Stimulated activated CD4-positive, alpha-beta T cell treated with anti-CD3 and anti-CD28 coated beads, Interleukin-1b, Interleukin-23, amount 100 ng/mL, for 24 hours (primary cell): ENCODE measurements at regions not wholly inside any gene's neighbourhood (a gene's known extent, or its start where the extent isn't known, plus 50 kb on each side); places are given as distances from the start of the nearest gene placed in this dataset.

ENCODE experiments used
- DNase-seq, 4 experiments: peaks; one replicate each; pipeline ENCODE4 v3.0.0-alpha.2; 2020; ENCODE audit warnings: low read depth in 4 of 4, low spot score in 1 of 4

DNA sequence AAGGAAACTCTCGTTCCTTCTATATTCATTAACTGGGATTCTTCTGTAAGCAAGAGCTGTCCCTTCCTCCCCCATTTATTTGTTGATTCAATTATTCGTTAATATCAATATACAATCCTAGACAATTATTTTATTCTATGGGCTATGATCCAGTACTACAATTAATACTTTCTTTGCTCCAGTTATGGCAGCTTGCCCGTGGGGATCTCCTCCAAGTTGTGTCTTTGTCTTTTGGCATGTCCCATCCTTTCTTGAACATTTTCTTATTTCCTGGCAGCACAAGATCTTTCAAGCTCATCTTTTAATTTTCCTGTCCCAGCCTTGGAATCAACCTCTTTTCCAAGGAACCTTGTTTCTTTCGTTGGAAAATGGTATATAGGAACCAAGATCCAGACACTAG lies 249.3 kb downstream of the GAS1 start:
- no peak for DNase-seq

DNA sequence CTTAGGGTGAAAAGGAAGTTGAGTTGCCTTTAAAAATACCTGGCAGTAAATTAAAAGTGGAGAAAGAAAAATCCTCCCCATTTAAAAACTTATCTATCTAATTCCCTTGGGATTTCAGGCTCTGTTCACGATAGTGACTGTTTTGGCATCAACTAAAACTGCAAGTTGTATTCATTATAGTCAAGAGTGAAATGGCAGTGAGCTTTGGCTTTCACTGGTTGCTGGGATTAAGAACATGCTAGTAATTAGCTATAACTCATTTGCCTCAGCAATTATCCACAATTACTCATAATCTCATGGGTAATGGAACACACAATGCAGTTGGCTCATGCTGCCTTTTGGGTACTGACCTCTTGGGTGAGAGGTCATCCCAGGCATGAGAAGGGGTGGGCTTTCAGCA lies 250.1 kb downstream of the GAS1 start:
- no peak for DNase-seq

DNA sequence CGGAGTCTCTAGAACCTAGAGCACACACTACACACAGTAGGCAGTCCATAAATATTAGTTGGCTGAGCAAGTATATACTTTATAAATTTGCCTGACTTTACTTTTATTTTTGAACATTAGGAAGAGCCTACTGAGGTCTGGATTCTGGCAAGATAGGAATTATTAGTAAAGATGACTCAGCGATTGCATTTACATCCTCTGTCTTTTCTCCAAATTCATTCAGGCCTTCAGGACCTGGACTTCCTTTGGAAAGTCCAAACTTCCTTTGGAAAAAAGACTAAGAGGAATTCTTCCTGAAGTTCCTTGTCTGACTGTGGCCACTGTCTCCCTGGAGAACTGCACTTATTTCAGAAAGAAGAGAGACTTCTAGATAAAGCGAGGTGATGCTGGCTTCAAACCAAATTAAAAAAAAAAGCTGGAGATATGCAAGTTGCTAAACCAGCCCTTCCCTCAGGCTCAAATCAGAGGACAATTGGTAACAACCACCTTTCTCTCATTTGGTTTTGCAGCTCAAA lies 251.3 kb downstream of the GAS1 start:
- DNase-seq: no peak

DNA sequence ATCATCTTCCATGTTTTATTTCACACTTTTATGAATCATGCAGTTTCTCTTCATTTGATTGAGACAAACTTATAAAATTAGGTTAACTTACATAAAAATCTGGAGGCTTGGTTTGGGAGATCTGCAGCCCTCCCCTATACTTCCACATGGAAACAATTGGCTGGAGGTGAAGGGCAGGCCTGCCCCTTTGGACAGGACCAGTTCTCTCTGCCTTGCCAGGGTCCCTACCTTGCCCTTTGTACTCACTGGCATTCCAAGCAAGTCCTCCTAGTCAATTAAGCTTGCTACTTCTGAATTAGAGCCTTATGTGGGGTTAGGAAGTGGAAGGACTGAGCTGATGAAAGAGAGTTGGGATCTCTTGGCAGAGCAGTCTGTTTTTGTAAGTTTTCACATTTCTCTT lies 257.3 kb downstream of the GAS1 start:
- DNase-seq: no peak

DNA sequence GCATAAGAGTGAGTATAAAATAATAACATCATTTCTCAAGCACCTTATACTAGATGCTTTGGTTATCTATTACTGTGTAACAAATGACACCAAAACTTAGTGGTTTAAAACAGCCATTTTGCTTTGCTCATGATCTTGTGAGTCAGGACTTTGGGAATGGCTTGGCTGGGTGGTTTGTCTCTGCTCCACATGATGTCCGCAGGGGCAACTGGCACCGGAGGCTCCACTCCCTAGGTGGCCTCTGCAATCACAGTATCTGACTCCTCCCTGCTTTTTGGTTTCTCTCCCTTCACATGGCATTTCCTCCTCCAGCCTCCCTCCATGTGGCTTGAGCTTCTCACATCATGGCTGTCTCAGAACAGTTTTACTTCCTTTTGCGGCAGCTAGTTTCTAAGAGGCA lies 259.5 kb downstream of the GAS1 start:
- DNase-seq: no peak

DNA sequence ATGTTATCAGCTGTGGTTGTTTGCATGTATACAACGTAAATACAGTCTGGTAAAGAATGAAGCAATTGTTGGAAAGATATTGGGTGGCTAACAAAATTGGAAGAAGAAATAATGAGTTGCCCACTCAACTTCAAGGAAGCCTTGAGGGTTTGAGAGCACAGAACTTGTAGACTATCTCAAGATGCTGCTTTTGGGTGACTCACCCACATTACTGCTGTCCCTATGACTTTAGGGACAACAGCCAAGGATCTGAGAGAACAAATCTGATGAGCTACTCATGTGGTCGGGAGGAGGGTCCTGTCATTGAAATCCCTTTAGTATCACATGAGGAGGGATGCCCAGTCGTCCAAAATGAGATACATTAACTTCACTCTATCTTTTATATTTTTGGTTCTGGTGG lies 261.8 kb downstream of the GAS1 start:
- DNase-seq: no peak

DNA sequence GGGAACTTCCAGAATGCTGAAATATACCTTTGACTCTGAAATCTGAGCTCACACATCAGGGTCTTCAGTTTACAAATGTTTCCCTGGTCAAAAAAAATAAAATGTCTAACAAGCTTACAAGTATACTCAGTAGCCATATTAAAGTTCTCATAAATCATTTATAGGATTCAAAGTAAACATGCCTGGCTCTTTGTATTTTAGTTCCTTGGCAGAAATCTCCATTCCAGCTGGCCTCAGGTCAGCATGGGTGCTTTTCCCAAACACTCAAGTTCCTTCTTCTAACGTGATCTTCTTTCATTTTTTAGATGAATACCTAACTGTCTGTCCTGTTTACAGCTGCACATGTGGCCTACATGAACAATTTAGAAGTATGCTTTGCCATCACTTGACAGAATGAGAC lies 263.2 kb downstream of the GAS1 start:
- no peak for DNase-seq

DNA sequence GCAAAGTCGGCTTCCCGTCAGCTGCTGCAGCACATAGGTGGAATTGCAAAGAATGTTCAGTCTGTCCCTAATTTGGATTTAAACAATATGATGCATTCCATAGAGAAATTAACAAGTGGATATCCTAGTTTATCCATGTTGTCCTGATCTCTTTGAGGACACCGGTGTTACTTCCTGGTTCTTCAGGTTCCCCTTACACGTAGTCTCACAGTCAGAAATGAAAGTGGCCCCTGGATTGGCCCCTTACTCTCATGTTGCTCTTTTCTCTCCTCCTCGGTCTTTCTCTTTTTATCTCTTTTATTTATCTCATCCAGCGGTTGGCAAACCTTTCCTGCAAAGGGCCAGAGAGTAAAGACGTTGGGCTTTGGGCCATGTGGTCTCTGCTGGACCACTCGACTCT lies 265.1 kb downstream of the GAS1 start:
- no peak for DNase-seq

DNA sequence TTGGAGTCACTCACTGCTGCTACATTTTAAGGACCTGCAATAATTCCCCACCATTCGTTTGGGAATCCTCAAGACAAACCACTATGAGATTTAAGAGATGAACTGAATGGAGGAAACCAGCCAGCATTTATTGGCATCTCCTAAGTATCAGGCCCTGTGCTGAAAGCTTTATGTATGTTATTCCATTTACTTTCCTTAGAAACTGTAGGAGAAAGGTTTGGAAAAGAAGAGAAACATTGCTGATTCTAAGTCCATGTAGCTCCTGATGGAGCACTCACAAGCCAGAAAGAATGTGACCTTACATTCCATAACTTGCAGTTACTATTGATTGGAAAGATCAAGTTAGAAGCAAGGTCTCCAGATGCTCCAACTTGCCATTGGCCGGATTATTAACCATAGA lies 267.4 kb downstream of the GAS1 start:
- DNase-seq: no peak

DNA sequence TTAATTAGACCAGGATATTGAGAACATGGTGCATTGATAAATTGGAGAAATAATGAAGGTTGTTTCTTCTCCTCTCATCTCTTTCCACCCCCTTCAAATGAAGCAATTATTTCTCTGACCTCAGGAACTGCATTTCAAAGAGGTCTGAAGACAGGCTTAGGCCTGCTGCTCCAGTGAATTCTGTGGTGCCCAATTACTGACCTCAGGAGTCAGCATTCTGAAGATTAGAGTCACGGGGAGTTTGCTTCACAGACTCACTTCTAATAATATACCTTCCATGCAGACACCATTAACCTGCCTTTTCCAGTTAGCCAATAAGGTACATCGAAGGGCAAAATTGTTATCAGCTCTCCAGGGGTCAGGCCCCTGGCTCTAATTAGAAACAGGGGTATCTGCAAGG lies 270.9 kb downstream of the GAS1 start:
- DNase-seq: no peak

DNA sequence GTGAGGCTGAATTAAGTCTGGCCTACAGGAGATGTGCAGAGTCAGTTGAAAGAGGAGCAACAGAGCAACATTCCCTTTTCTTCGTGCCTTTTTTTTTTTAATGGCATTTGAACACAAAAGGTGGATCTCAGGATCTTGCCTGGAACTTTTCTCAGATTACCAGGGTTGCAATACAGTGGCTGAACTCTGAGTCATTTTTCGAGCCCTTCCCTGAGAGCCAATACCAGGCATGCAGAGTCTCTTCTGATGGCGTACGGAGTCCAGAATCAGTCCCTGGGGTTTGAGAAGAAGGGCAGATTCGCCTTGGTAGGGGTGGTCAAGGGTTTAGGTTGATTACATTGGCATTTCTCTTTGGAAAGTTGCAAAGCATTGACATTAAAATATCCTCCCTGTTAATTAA lies 271.5 kb downstream of the GAS1 start:
- no peak for DNase-seq

DNA sequence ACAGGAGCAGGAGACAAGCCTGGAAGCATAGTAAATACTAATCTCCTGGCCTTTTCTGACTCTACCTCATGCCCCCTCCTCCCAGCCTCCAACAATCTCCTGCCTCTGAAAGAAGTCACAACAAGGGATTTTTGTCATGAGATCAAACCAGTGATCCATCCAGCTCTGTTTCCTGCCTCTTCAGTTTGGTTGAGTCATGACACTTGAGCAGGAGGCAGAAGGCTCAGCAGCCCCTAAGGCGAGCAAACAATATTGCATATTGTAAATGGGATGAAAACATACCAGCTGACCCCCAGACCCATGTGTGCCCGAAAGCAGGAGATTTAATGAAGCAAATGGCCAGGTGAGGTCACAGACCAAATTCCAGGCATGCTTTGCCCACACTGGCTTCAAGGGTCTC lies 272.8 kb downstream of the GAS1 start:
- DNase-seq: no peak

DNA sequence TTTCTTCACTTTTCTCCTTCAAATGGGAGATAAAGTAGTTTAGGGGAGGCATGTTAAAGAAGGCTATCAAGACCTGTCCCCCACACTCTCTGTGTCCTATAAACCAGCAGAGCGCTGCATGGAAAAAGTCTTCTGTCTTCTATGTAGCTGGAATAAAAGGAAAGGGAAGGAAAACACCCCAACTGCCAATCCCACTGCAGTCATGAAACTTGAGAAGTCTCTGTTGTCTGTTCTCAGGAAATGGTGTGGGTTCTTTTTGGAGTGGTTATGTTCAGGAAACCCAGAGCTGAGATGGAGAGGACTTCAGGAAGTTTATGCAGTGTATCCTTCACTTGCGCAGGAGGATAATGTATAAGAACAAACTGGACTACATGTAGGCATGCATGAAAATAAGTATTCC lies 274.3 kb downstream of the GAS1 start:
- DNase-seq: no peak

DNA sequence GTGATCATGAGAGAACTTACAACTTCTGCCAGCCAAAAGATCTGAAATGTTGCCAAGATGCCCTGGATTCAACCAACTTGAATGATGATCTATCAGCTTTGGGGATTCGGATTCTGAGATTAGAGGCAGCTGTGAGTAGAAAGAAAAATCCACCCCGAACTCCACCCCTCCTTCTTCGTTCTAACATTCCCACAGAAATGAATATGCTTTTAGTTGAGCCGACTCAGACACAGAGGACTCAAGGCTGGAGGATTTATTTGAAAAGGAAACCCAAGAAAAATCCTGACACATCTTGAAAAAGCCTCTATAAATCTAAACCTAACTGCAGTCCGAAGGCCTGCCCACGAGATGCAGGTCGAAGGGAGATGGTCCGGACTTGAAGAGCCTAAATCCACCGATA lies 275.0 kb downstream of the GAS1 start:
- no peak for DNase-seq

DNA sequence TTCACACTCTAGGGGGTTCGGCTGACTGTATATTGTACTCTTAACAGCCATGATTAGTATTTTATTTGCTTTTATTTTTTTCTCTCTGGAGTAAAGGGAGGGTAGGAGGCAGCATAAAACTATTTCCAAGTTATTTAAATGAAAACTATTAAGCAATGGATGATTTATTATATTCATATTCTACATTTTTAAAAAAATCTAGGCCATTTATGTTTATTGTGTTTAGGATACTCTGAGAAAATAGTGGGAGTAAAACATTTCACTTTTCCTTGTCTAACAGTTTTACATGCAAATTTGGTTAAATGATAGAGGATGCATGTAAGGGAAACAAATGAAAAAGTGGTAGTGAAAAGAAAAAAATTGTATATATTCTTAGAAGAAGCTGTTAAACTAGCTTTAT lies 276.3 kb downstream of the GAS1 start:
- DNase-seq: no peak

DNA sequence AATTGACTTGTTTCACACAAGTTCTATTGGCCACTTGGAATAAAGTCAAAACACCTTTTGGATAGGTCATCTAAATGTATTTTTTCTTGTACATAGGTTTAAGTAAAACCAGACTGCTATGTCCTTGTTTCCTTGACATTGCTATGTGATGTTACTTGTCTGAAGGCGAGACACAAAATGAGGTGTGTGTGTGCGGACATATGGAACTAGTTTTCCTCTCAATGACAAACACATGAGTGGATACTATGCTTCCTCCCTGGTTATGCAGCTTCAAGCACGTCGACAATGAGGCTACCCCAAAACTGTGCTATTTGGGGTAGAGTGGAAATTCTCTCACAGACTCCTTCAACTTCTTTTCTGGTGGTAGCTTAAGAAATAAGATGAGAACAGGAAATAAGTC lies 276.8 kb downstream of the GAS1 start:
- DNase-seq: no peak

DNA sequence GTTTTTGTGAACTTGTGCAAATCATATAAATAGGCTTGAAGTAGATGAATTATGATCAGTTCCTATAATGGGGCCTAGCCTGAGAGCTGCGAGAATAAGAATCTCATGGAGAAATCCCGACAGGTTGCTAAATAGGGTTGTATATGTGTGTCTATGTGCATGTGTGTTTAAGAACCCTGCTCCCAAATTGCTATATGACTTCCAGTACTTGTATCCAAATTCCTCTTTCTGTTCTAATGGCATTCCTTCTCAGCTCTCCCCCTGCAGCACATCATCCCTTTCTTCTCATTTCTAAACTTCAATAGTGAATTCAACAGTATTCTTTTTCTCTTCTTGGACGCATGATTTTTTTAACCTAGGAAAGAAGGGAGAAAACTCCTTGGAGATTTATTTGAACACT lies 277.2 kb downstream of the GAS1 start:
- no peak for DNase-seq

DNA sequence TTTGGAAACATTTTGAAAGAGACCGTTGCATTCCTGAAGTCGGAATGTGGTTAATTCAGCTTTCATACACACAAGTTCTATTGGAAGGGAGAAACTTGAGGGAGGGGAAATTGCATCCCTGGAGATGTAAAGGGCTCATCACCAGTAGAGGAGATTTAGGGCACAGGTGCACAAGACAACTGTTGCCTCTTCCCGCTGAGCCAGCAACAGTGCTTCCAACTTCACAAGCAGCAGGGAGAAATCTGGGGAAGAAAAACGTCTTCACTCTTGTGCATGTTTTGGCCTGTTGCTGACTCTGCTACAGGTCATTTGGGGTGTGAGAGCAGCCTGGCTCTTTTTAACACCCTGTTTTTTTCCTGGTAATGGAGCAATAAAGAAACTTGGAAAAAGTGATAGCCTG lies 277.9 kb downstream of the GAS1 start:
- no peak for DNase-seq

DNA sequence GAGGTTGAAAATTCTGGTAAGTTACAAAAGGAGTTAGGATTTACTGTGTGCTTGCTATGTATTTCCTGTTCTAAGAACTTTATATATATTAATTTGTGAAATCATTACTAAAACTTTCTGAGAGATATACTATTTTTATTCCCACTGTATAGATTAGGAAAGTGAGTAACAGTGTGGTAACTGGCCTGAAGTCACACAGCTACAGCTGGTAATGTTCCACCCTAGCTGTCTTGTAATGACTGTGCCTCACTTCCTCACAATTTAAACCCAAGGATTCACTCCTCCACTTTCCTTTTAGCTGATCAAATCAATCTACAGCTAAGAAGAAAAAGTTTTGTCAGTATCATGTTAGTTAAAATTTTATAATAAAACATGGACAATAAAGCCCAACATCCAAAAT lies 278.8 kb downstream of the GAS1 start:
- no peak for DNase-seq

DNA sequence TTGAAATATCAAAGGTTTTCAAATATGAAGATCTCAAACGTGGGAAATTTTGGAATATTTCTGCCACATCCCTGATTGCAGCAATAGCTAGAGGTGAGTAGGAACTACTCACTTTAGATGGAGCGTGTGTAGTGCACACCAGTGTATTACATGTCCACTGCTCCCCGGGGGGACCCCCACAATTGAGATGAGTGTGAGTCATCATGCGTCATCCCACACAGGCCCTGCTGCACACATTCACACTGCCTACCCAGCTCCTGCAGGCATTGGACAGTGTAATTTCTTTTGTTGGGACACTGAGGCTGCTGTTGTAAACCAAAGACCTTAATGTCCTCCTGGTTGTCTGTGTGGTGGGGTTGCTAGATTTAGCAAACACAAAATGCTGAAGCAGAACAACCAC lies 280.0 kb downstream of the GAS1 start:
- DNase-seq: no peak

DNA sequence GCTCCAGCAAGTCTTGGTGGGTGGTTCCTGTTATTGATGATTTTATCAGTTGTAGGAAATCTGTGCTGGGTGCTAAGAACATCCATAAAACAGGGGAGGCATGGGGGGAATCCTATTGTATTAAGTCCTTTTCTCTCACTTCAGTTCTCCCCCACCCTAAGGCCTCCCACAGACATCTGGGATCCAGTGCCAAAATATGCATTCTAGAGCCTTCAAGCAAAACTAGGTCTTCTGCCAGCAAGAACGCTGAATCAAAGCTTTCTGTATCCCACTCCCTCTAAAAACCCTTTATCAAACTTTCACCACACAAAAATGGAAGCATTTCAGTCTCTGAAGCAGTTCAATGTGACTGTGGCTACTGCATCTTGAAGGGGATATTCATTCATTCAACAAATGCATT lies 281.9 kb downstream of the GAS1 start:
- no peak for DNase-seq

DNA sequence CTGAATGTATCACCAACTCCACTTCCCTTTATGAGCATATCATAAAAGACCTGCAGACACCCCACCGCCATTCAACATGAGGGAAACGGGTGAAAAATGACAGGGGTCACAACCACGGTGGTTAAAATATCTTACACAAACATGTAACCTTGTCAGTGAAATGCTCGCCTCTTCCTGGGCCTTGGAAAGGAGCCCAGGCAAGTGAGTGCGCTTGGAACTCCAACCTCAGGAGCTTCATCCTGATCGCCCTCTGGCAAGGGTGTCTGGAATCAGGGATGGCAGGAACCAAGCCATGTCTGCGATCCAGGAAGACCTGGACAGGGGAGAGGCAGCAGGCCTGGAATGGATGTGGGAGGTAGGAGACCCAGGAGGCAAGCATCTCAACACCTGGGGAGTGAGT lies 282.7 kb downstream of the GAS1 start:
- no peak for DNase-seq

DNA sequence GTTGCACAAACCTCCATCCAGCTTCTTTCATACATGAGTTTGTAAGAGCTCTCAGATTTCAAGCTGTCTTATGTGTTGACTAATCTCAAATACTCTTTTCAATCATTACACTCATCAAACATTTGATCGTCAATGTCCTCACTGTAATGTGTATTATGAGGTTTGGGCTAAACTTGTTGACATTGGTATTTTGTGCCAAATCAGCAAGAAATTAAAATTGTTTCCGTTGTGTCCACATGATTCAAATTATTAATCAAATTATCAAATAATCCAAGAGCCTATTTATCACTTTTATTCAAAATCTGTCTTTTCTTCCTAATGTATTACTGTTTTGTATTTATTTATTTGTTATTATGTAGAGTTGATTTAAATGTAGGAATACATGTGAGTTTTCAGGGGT lies 283.4 kb downstream of the GAS1 start:
- DNase-seq: no peak

DNA sequence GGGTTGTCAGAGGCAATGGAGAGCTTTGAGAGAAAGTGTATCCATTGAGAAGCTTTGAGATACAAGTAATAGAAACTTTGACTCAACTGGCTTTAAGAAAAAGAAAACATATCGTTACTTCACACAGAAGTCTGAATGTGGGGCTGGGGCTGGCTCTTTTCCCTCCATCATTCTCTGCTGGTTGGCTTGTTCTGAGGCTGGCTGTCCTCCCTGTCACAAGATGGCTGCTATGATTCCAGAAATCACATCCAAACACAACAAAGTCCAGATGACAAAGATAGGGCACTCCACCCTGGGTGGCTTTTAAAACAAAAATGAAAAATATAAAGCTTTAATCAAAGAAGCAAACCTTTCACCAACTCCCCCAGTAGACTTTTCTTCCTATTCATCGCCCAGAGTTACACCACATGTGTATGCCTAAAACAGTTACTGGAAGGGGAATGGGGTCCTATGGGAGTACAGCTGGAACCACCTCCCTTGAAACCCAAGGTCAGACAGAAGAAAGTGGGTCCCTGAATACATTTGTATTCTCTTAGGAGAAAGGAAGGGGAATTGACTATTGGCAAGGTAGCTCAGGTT lies 284.3 kb downstream of the GAS1 start:
- no peak for DNase-seq
